ENCODE measurements at regions not wholly inside any gene's neighbourhood (a gene's known extent, or its start where the extent isn't known, plus 50 kb on each side); places are given as distances from the start of the nearest gene placed in this dataset.

GRCh38 chr9:109948453-109948852 is 168.5 kb downstream of the PALM2AKAP2 start:
- no peak for TF ChIP-seq SP1 (IDR thresholded peaks at IDR 0.05)
- TF ChIP-seq PKNOX1 (IDR thresholded peaks at IDR 0.05): no peak
- TF ChIP-seq TARDBP (IDR thresholded peaks at IDR 0.05): no peak
- no peak for TF ChIP-seq FOXA1 (IDR thresholded peaks at IDR 0.05)
- no peak for TF ChIP-seq FOXM1 (IDR thresholded peaks at IDR 0.05; ENCODE audit: borderline replicate concordance)
- TF ChIP-seq BHLHE40 (IDR thresholded peaks at IDR 0.05; ENCODE audit: borderline replicate concordance): no peak
- no peak for TF ChIP-seq ELF4 (IDR thresholded peaks at IDR 0.05)
- TF ChIP-seq CTBP1 (IDR thresholded peaks at IDR 0.05; ENCODE audit: borderline replicate concordance): no peak
- TF ChIP-seq LEF1 (IDR thresholded peaks at IDR 0.05; ENCODE audit: borderline replicate concordance): no peak
- no peak for TF ChIP-seq SUZ12 (IDR thresholded peaks at IDR 0.05)
